HUES64 (cell line): ENCODE measurements at regions not wholly inside any gene's neighbourhood (a gene's known extent, or its start where the extent isn't known, plus 50 kb on each side); places are given as distances from the start of the nearest gene placed in this dataset.

Experiments used
- H3K27ac ChIP-seq: 2 replicates; pipeline ENCODE4 v1.7.0; 2013; ENCODE audit warnings: low read depth, low read length, inconsistent platforms
- H3K27me3 ChIP-seq: 2 replicates; pipeline ENCODE4 v1.6.1; 2013; ENCODE audit warnings: mild to moderate bottlenecking, low read length; ENCODE audit not compliant: insufficient read depth
- H3K36me3 ChIP-seq: 2 replicates; pipeline ENCODE4 v1.6.1; 2013; ENCODE audit warnings: mild to moderate bottlenecking, low read length; ENCODE audit not compliant: insufficient read depth
- H3K4me1 ChIP-seq: 2 replicates; pipeline ENCODE4 v1.6.1; 2013; ENCODE audit warnings: mild to moderate bottlenecking, low read length, moderate library complexity; ENCODE audit not compliant: insufficient read depth
- H3K4me3 ChIP-seq: 2 replicates; pipeline ENCODE4 v1.5.1; 2013; ENCODE audit warnings: mild to moderate bottlenecking, low read length, moderate library complexity
- H3K9ac ChIP-seq: 2 replicates; pipeline ENCODE4 v1.6.1; 2013; ENCODE audit warnings: mild to moderate bottlenecking, low read depth, low read length
- H3K9me3 ChIP-seq: 2 replicates; pipeline ENCODE4 v1.6.1; 2013; ENCODE audit warnings: low read depth, low read length; ENCODE audit not compliant: insufficient read depth
- whole genome bisulfite sequencing: fragments of 150-250, 120-280 bp; methylation state at CpG from one replicate; pipeline ENCODE4 v1.1.7; 2013; ENCODE audit warnings: missing lambda C conversion rate; 5-methylcytosine and 5-hydroxymethylcytosine counted together

DNA sequence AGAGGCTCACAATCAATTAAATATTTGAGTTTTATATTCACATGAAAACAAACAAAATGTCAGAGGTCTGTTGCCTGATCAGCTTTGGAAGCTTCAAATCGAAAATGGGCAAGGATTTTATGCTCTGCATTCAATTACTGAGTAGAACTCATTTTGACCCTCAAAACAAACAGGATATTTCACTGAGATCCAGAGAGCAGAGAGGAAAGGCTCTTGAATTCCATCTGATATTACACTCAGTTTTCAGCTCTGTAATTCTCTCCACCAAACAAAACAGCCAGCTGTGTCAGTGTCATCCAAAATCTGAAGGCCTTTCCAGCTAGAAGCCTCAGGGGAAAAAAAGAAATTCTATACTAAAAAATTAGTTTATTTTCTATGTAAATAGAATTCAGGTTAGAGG, 128.6 kb upstream of the FLRT2 start:
- Histone ChIP-seq H3K27ac (no peak overlapping the region), H3K4me3 (no peak overlapping the region), H3K27me3 (no peaks in the 10 kb centered on the region), H3K36me3 (no peaks in the 10 kb centered on the region), H3K9me3 (no peaks in the 10 kb centered on the region), H3K4me1 (no peaks in the 10 kb centered on the region), H3K9ac (no peak overlapping the region)
- 97% methylated on average over 1 of the region's 1 CpG for WGBS

DNA sequence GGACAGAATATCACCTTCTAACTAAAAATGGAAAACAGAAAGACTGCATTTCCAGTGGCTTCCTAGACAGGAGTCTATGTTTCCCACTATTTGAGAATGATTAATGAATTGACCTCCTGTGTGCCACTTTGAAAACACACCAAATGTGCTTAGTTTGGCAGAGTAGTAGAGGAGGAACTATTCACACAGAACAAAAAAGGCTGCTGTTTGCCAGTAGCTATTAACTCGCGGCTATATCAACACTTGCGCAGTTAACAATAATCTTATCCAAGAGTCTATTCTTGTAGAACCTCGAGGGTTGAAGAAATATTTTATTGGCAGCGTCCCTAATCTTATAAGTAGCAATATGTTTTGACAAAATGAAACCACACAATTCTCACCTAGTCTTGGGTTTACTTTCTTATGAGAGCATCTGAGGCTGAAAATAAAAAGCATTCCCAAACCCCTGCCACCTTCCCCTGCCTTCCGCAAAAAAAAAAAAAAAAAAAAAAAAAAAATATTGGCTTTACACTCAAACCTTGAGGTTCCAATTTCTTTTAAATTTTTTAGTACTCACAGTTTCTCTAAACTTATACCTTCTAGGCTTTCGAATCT, 127.3 kb upstream of the FLRT2 start:
- no peaks in the 10 kb centered on the region for H3K4me1 ChIP-seq
- no peak overlapping the region for H3K27ac ChIP-seq
- 97% methylated on average over 5 of the region's 7 CpGs for WGBS
- no peaks in the 10 kb centered on the region for H3K9me3 ChIP-seq
- no peak overlapping the region for H3K9ac ChIP-seq
- H3K36me3 ChIP-seq, result no peaks in the 10 kb centered on the region
- no peaks in the 10 kb centered on the region for H3K27me3 ChIP-seq
- H3K4me3 ChIP-seq, result no peak overlapping the region

DNA sequence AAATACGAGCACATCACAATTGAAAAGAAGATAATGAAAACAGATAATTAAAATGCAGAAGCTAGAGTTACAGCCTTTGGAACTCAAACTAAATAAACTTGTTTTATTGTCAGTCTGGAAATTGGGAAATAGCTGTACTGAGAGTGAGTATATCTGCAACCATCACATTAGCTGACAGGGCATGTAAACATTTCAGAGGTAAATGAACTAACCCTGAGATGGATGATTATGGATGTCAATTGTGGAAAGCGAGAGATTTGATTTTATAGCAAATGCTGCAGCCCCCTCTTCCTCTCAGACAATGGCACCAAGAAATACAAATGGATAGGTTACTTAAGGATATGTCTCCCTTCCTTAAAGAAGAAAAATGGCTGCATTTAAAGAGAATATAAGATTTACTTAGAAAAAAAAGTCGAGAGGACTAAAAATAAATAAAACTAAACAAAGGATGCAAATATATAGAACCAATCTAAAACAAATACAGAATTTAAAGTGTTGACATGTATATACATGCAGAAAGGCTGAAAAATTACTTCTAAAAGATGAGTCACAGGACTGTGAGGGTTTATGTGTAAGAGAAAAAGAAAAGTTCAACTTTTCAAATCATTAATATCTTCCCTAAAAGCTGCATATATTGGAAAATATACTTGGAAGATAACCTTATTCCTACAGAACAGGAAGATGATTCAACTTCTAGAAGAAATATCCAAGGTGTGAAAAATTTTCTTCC, 120.3 kb upstream of the FLRT2 start:
- Histone ChIP-seq H3K4me1 (no peaks in the 10 kb centered on the region), H3K36me3 (no peaks in the 10 kb centered on the region), H3K27ac (no peak overlapping the region), H3K9me3 (no peaks in the 10 kb centered on the region), H3K27me3 (no peaks in the 10 kb centered on the region), H3K4me3 (no peak overlapping the region), H3K9ac (no peak overlapping the region)
- 94% methylated on average over 1 of the region's 3 CpGs for WGBS

- Histone ChIP-seq H3K27me3 (no peaks in the 10 kb centered on the region), H3K4me1 (peaks cover 4% of the 10 kb centered on the region; the same call in 1 of the 2 replicates)
- whole genome bisulfite sequencing, result no CpG with 5 or more reads among the region's 1 CpG
Observed at GRCh38 chr14:85412756-85413155, 117.2 kb upstream of the FLRT2 start.

GRCh38 chr14:85413836-85414526, 116.0 kb upstream of the FLRT2 start:
- H3K4me3 ChIP-seq, result no peak overlapping the region
- H3K9me3 ChIP-seq, result no peaks in the 10 kb centered on the region
- no peaks in the 10 kb centered on the region for H3K27me3 ChIP-seq
- no peak overlapping the region for H3K27ac ChIP-seq
- H3K9ac ChIP-seq, result no peak overlapping the region
- no peaks in the 10 kb centered on the region for H3K36me3 ChIP-seq
- WGBS, result 93% methylated on average over 4 of the region's 5 CpGs
- H3K4me1 ChIP-seq, result peaks cover 4% of the 10 kb centered on the region; the same call in 1 of the 2 replicates

More at GRCh38 chr14:85412756-85413155, 117.2 kb upstream of the FLRT2 start:
- Histone ChIP-seq H3K9me3 (no peaks in the 10 kb centered on the region), H3K36me3 (no peaks in the 10 kb centered on the region), H3K9ac (no peak overlapping the region), H3K27ac (no peak overlapping the region), H3K4me3 (no peak overlapping the region)

DNA sequence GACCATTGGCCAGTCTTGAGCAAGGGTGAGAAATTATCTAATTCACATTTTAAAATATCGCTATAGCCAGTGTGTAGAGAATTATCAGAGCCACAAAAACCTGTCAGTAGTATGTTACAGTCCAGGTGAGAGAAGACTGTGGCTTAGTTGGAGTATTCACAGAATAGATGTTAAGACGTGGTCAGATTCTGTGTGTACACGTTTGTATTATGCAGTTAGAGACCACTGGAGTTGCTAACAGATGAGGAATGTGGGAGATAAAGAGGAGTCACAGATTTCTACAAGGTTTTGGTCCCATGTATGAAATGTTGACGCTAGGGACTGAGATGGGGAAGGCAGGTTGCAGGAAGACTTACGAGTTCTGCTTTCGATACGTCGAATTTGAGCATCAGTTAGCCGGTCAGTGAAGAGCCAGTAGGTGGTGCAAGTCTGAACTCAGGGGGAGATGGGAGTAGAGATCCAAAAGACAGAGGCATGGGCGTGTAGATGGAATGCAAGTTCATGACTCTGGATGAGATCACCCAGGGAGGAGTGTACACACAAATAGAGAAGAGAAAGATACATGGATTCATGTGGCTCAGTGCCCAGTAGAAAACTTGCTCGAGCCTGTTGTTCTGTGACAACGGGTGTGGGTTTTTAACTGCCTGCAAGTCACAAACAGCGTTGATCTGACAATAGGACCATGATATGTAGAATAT, 114.8 kb upstream of the FLRT2 start:
- WGBS, result 85% methylated on average over 13 of the region's 13 CpGs
- no peaks in the 10 kb centered on the region for H3K36me3 ChIP-seq
- H3K27me3 ChIP-seq, result no peaks in the 10 kb centered on the region
- H3K9ac ChIP-seq, result no peak overlapping the region
- no peak overlapping the region for H3K4me3 ChIP-seq
- H3K27ac ChIP-seq, result no peak overlapping the region
- H3K9me3 ChIP-seq, result no peaks in the 10 kb centered on the region
- H3K4me1 ChIP-seq, result peaks cover 4% of the 10 kb centered on the region; the same call in 1 of the 2 replicates

GRCh38 chr14:85416771-85417170, 113.2 kb upstream of the FLRT2 start:
- no peaks in the 10 kb centered on the region for H3K27me3 ChIP-seq
- H3K27ac ChIP-seq, result no peak overlapping the region
- H3K4me1 ChIP-seq, result peaks cover 4% of the 10 kb centered on the region; the same call in 1 of the 2 replicates
- no peaks in the 10 kb centered on the region for H3K9me3 ChIP-seq
- 61% methylated on average over 2 of the region's 2 CpGs for WGBS
- H3K36me3 ChIP-seq, result no peaks in the 10 kb centered on the region
- no peak overlapping the region for H3K9ac ChIP-seq
- H3K4me3 ChIP-seq, result no peak overlapping the region

GRCh38 chr14:85417396-85417795, 112.5 kb upstream of the FLRT2 start:
- H3K4me1 ChIP-seq, result peaks cover 4% of the 10 kb centered on the region; the same call in 1 of the 2 replicates
- no peak overlapping the region for H3K9ac ChIP-seq
- no peak overlapping the region for H3K4me3 ChIP-seq
- WGBS, result 100% methylated on average over 2 of the region's 2 CpGs
- no peak overlapping the region for H3K27ac ChIP-seq
- no peaks in the 10 kb centered on the region for H3K27me3 ChIP-seq
- H3K36me3 ChIP-seq, result no peaks in the 10 kb centered on the region
- H3K9me3 ChIP-seq, result no peaks in the 10 kb centered on the region

DNA sequence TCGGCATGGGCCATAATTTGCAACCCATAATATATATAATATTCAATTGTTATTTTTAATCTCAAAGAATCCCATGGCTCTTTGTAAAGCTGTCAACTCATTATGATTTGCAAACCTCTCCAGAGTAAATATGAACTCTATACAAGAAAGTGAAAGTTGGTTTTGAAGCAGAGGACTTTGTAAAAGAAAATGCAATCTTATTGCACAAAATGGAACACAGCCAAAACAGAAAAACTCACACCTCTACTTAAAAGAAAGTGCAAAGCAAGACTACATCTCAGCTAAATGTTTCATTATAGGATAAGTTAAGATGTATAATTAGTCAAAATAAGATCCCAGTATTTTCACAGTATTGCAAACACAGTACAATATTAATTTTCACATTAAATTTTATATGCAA, 111.2 kb upstream of the FLRT2 start:
- H3K36me3 ChIP-seq, result no peaks in the 10 kb centered on the region
- no peak overlapping the region for H3K27ac ChIP-seq
- WGBS, result no CpG with 5 or more reads among the region's 1 CpG
- H3K9me3 ChIP-seq, result no peaks in the 10 kb centered on the region
- no peak overlapping the region for H3K9ac ChIP-seq
- no peak overlapping the region for H3K4me3 ChIP-seq
- no peaks in the 10 kb centered on the region for H3K27me3 ChIP-seq
- peaks cover 4% of the 10 kb centered on the region; the same call in 1 of the 2 replicates for H3K4me1 ChIP-seq

DNA sequence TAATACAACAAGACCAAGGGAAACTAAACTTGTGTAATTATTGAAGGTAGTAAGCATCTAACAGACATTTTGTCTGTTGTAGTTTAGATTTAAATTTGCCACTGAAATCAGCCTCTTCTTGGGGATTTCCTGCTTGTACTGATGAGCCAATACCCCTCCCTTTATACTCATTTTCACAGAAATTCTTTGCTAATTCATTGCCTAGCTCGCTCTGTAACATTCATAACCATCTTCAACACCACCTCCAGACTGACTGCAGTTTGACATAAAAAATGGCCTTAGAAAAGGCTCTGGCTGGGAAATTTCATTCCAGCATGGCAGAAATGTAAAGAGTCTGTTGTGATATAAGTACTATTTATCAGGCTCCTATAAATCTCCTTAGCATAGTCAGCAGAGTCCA, 109.7 kb upstream of the FLRT2 start:
- Histone ChIP-seq H3K9me3 (no peaks in the 10 kb centered on the region), H3K36me3 (no peaks in the 10 kb centered on the region), H3K27ac (no peak overlapping the region), H3K27me3 (no peaks in the 10 kb centered on the region), H3K4me3 (no peak overlapping the region), H3K4me1 (peaks cover 4% of the 10 kb centered on the region; the same call in 1 of the 2 replicates), H3K9ac (no peak overlapping the region)
- WGBS, result 93% methylated on average over 1 of the region's 1 CpG

GRCh38 chr14:85420707-85421106, 109.2 kb upstream of the FLRT2 start:
- Histone ChIP-seq H3K4me1 (peaks cover 4% of the 10 kb centered on the region; the same call in 1 of the 2 replicates), H3K36me3 (no peaks in the 10 kb centered on the region), H3K27me3 (no peaks in the 10 kb centered on the region), H3K9me3 (no peaks in the 10 kb centered on the region), H3K27ac (no peak overlapping the region), H3K4me3 (no peak overlapping the region), H3K9ac (no peak overlapping the region)
- WGBS, result 94% methylated on average over 4 of the region's 5 CpGs
